Umbilical cord (tissue), 1 donor: ENCODE measurements at regions not wholly inside any gene's neighbourhood (a gene's known extent, or its start where the extent isn't known, plus 50 kb on each side); places are given as distances from the start of the nearest gene placed in this dataset.
"Not testable (repeated sequence)": the region's sequence is repeated elsewhere in the genome, so short reads cannot be mapped to it uniquely, and the experiment has no call there.

Experiments
- DNase-seq: peaks from one replicate; pipeline ENCODE4 v3.0.0-alpha.2; 2015; ENCODE audit warnings: low spot score

- DNase-seq = no peak
Measured at GRCh38 chrX:81857192-81857591, 655.3 kb downstream of the SH3BGRL start.

DNA sequence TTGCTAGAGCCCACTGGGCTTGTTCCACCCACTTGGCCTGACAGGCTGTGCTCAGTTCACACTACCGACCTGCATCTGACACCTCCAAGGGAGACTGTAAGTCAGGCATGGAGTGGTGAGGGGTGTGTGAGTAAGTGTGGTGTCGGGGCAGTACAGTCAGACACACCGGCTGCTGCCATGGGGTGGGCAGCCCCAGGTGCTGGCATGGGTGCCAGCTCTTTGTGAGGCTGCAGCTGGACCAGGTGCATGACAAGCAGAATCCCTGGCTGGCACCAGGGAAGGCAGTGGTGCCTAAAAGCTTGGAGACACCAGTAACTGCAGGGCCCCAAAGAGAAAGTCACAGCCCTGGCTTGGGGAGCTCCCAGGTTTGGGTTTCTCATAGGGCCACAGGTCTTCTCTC, 665.0 kb downstream of the SH3BGRL start:
- no peak for DNase-seq

- DNase-seq = no peak
Measured at GRCh38 chrX:81868979-81869378, 667.1 kb downstream of the SH3BGRL start.

- no peak for DNase-seq
Measured at GRCh38 chrX:81874807-81875206, 672.9 kb downstream of the SH3BGRL start.

GRCh38 chrX:81875800-81876199, 673.9 kb downstream of the SH3BGRL start:
- DNase-seq = no peak

DNA sequence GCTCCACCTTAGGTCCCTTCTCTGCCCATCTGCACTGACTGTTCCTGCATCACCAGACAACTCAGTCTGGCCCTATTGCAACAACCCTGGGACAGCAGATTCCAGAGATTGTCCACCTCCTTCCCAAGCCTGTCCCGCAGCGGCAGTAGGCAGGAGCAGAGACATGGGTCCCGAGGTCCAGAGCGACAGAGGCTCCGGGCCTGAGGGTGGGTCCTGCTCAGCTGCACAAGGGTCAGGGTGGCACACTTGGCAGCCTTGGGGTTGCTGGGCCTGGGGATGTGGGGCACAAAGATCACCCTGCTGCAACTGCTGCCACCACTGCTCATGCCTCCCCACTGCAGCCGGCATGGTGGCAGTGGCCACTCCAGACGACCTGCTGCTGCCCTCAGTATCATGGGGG, 674.5 kb downstream of the SH3BGRL start:
- DNase-seq = no peak

GRCh38 chrX:81890521-81890920, 688.6 kb downstream of the SH3BGRL start:
- DNase-seq = no peak

DNA sequence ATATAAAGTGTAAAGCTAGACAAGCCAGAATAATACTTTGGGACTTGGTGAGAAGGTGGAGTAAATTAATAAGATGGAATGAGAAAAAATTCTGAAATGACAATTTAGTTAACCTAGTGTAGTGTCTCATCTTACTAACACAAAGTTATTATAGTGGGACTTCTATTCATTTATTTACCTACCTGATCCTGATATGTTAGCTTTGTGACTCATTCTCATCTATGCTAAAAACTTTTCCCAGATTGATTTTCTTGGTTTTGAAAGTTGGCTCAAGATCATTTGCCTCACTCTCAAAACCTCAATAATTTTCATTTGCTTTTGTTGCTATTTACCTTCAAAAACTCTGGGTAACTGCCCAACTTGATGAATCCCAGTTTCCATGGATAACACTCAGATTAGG, 698.6 kb downstream of the SH3BGRL start:
- DNase-seq = no peak

DNA sequence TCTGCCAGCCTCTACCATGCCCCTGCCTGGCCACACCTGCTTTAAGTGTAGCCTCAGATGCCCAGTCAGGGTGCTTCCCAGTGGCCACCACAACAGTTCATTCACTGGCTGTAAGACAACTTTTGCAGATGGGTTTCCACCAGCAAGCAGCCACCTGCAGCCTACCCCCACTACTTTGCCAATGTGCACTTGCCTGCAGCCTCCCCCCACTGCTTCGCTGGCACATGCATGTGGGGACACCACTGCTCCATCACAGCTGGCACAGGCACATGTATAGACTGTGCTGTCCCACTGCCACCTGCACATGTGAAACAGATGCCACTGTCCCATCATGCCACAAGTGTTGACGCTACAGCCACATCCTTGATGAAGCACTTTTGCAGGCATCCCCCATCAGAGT, 723.9 kb downstream of the SH3BGRL start:
- no peak for DNase-seq

DNA sequence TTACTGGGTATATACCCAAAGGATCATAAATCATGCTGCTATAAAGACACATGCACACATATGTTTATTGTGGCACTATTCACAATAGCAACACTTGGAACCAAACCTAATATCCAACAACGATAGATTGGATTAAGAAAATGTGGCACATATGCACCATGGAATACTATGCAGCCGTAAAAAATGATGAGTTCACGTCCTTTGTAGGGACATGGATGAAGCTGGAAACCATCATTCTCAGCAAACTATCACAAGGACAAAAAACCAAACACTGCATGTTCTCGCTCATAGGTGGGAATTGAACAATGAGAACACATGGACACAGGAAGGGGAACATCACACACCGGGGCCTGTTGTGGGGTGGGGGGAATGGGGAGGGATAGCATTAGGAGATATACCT, 744.0 kb downstream of the SH3BGRL start:
- DNase-seq = not testable (repeated sequence)

GRCh38 chrX:81957318-81957717, 755.4 kb downstream of the SH3BGRL start:
- no peak for DNase-seq

DNA sequence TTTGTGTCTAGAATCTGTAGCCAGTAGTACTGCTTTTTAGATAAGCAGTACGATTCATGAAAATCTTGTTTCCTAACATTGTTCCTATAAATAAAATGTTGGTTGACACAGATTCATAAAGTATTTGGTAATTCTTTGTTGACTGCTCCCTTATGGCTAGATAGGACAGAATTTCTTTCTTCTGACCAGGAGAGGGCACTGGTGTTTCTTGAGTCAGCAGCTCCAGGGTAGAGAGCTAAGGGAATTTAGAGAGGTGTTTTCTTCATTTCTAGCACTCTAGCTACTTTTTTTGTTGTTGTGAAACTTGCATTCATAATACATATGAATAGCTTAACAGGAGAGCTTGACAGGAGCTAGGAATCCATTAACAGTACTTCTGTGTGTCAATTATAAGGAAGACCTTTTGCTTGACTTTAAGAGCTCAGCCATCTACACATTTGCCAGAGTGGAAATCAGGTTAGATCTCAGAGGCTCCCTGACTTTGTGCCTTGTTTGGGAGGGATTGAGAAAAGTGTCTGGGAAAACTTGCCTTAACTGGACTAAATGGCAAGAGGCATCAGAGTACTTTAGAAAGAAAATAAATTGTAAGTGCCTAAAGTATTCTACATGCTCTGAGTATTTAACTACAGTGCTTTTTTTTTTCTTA, 756.1 kb downstream of the SH3BGRL start:
- DNase-seq = peak; percentile 12

GRCh38 chrX:81959964-81960363, 758.1 kb downstream of the SH3BGRL start:
- DNase-seq = no peak

GRCh38 chrX:81974413-81974812, 772.5 kb downstream of the SH3BGRL start:
- not testable (repeated sequence) for DNase-seq

DNA sequence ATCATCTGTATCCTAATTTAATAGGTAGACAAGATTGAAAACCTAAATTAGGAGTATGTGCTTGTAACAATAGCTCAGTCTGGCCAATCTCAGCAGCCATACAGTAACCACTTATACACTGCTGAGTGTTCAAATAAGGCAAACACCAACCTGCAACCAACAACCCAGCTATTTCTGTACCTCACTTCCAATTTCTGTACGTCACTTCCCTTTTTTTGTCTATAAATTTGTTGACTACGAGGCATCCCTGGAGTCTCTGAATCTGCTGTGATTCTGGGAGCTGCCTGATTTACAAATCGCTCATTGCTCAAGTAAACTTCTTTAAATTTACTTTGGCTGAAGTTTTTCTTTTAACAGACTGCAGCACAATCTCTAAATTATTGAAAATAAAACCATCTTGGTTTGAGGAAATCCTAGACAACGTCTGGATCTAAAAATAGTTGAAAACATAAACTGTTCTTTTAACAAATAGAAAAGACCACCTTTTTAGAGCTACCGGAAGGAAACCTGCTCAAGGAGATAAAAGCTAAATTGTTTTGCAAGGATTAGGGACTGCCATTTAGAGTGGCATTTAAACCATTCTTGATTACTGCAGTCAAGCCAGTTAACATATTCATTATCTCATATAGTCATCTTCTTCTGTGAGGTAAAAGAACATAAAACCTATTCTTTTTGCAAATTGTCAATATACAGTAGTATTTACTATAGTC, 778.1 kb downstream of the SH3BGRL start:
- DNase-seq = no peak

DNA sequence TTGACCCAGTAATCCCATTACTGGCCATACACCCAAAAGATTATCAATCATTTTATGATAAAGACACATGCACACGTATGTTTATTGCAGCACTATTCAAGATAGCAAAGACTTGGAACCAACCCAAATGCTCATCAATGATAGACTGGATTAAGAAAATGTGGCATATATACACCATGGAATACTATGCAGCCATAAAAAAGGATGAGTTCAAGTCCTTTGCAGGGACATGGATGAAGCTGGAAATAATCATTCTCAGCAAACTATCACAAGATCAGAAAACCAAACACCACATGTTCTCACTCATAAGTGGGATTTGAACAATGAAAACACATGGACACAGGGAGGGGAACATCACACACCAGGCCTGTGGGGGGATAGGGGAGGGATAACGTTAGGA, 785.3 kb downstream of the SH3BGRL start:
- not testable (repeated sequence) for DNase-seq

- DNase-seq = no peak
Measured at GRCh38 chrX:81996166-81996565, 794.3 kb downstream of the SH3BGRL start.

DNA sequence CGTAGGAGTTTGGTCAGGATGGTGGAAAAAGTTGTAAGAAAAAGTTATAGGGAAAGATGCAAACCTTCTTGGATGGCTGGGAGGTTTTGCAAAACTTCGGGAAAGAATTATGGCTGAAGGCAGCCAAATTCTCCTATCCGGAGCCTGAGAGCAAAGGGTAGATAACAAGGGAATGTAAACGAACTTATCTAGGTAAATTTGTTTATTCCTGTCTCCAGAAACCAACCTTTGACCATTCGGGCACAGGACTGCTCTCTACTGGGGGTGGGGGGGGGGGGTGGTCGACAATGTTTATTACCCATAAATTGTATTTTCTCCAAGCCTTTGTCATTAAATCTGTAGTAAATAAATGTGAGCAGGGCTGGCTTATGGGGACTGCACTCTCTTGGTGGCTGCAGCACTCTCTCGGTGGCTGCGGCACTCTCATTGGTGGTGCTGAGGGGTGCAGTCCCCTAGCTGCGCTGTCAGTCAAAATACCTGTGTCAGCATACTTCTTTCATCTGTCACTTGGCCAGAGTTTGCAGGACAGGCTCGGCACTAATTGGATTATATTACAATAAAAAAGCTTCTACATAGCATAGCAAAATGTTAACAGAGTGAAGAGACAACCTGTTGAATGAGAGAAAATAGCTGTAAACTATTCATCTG, 827.8 kb downstream of the SH3BGRL start:
- DNase-seq = no peak

DNA sequence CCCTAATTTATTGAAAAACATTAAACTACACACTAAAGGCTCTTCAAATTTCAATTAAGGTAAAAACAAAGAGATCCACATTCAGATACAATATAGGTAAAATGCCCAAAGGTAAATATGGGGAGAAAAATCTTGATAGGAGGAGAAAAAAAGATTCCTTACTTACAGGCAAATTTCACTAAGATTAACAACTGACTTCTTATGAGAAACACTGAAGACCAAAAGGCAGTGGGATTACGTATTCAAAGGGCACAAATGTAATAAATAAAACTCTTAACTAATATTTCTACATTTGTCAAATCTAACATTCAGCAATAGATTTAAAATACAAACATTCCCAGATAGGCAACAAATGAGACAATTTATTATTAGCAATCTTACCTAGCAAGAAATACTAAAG, 829.3 kb downstream of the SH3BGRL start:
- no peak for DNase-seq

- DNase-seq = no peak
Measured at GRCh38 chrX:82038793-82039192, 836.9 kb downstream of the SH3BGRL start.

GRCh38 chrX:82041034-82041433, 839.1 kb downstream of the SH3BGRL start:
- DNase-seq = no peak

- no peak for DNase-seq
Measured at GRCh38 chrX:82058728-82059127, 856.8 kb downstream of the SH3BGRL start.

DNA sequence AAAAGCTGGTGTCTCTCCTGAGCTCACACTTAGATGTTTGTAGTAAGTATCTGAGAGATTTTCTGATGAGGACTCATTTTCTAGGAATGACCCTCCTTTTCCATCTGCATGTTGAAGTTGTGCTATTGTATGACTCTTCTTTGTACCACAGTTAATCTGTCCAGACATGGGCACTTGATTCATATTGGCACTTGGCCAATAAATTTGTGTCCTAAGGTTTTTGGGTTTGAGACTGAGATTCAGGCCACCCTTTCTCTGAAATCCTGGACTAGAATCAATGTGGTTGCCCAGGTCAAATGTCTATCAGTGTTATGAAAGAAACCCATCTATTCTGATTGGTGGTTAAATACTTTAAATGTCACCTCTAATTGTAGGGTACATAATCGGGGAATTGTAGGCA, 869.0 kb downstream of the SH3BGRL start:
- DNase-seq = no peak
